LNCAP (cell line): ENCODE measurements at regions not wholly inside any gene's neighbourhood (a gene's known extent, or its start where the extent isn't known, plus 50 kb on each side); places are given as distances from the start of the nearest gene placed in this dataset.

Experiments
- TF ChIP-seq, protein P1 (sequence below): fragments of 450-650 bp; IDR thresholded peaks from 2 replicates; pipeline ENCODE4 v1.5.1; 2017; ENCODE audit warnings: mild to moderate bottlenecking

DNA sequence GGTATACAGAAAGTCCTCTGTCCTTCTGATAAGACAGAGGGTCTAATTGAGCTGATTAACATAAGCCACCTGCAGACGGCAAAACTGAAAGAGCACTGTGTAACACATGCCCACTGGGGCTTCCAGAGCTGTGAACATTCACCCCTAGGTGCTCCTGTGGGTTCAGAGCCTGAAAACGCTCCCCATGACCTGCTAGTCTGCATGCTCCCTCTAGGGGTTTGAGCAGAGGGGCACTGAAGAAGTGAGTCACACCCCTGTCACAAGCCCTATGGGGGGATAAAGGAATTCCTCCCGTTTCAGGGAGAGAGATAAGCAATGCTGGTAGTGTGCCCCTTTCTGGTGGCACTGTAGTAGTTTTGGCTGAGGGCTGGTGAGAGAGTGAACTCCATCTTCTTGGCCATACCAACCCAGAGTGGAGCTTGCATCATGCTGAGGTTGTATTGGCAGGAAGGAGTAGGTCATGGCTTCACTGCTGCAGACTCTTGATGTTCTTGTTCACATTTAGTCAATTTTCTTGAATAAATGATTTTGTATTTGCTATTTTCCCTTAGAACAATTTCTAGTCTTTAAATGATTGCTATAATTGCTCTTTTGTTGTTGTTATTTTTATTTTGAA lies 637.5 kb upstream of the MAN1A1 start:
- TF ChIP-seq, protein P1, sequence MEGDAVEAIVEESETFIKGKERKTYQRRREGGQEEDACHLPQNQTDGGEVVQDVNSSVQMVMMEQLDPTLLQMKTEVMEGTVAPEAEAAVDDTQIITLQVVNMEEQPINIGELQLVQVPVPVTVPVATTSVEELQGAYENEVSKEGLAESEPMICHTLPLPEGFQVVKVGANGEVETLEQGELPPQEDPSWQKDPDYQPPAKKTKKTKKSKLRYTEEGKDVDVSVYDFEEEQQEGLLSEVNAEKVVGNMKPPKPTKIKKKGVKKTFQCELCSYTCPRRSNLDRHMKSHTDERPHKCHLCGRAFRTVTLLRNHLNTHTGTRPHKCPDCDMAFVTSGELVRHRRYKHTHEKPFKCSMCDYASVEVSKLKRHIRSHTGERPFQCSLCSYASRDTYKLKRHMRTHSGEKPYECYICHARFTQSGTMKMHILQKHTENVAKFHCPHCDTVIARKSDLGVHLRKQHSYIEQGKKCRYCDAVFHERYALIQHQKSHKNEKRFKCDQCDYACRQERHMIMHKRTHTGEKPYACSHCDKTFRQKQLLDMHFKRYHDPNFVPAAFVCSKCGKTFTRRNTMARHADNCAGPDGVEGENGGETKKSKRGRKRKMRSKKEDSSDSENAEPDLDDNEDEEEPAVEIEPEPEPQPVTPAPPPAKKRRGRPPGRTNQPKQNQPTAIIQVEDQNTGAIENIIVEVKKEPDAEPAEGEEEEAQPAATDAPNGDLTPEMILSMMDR: no peak

DNA sequence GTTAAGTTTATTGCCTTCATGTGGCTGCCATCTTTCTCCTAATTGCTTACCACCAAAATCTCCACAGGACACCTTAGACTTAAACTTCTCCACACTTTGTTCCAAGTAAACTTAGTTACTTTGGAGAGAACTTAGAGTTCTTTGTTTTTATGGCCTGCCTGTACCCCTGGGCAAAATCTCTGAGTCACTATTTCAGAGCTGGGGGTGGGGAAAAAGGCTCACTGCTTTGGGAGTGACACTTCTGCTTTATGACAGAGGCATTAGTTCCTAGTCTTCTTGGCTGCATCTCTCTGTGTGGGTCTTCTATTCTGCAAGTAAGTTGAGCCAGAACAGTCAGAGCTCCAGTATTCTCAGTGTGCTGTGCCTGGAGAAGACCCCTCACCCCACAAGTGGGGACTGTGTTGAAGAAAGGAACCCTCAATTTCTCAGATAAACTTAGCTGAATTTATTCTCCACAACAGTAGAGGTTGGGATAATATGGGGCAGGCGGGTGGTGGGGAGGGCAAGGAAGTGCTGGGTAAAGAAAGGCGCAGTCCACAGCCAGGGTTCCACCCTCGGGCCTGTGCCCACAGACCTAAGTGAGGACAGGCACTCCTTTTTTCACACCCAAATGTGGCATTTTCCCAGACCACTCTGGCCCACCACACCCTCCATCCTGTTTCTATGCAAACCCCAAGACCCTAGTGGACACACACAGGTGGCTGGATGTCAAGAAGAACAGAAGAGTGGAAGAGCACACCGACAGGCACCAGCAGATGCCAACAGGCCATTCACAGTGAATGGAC lies 636.6 kb upstream of the MAN1A1 start:
- TF ChIP-seq, protein P1: no peak

DNA sequence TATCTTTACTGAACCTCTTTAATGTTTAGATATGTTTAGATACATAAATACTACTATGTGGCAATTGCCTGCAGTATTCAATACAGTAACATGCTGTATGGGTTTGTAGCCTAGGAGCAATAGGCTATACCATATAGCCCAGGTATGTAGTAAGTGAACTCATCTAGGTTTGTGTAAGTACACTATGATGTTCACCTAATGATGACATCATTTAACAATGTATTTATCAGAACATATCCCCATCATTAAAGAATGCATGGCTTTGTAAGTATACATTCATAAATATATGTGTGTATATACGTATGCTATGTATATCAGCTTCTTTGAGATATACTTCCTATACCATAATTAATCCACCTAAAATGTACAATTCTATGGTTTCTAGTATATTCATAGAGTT lies 631.2 kb upstream of the MAN1A1 start:
- TF ChIP-seq, protein P1: no peak

GRCh38 chr6:119979862-119980261 lies 630.3 kb upstream of the MAN1A1 start:
- TF ChIP-seq, protein P1: peak; percentile 64

GRCh38 chr6:119978274-119978889 lies 628.8 kb upstream of the MAN1A1 start:
- TF ChIP-seq, protein P1: peak; percentile 88

- TF ChIP-seq, protein P1: no peak
Observed at GRCh38 chr6:119974430-119975159, 625.0 kb upstream of the MAN1A1 start.

DNA sequence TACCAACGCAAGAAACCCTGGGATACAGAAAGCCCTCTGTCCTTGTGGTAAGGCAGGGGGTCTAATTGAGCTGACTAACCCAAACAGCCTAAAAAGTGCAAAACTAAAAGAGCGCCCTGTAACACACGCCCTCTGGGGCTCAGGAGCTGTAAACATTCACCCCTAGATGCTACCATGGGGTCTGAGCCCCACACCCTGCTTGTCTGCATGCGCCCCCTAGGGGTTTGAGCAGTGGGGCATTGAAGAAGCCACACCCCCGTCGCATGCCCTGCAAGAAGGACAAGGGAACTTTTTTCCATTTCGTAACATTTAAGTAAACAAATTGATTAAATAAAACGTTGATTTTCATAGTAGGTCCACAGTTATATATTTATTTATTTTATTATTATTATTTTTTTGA lies 616.9 kb upstream of the MAN1A1 start:
- TF ChIP-seq, protein P1: no peak
